Colonic mucosa (tissue), 4 donors: ENCODE measurements at regions not wholly inside any gene's neighbourhood (a gene's known extent, or its start where the extent isn't known, plus 50 kb on each side); places are given as distances from the start of the nearest gene placed in this dataset.

Source experiments
- DNase-seq: peaks from one replicate; pipeline ENCODE4 v3.0.0-alpha.2; 2020
- H3K27ac ChIP-seq: fragments of 200-600 bp; one replicate; pipeline ENCODE4 v1.8.0; 2021
- H3K27me3 ChIP-seq: fragments of 200-600 bp; one replicate; pipeline ENCODE4 v1.8.0; 2021
- H3K36me3 ChIP-seq: fragments of 200-600 bp; one replicate; pipeline ENCODE4 v1.8.0; 2021
- H3K4me1 ChIP-seq: fragments of 200-600 bp; one replicate; pipeline ENCODE4 v1.8.0; 2021; ENCODE audit warnings: mild to moderate bottlenecking
- H3K4me3 ChIP-seq: fragments of 200-600 bp; one replicate; pipeline ENCODE4 v1.8.0; 2021
- H3K9ac ChIP-seq, 2 donors: one replicate each; pipeline ENCODE4 v1.7.0; 2013; ENCODE audit warnings: control low read depth in 2 of 2, low read depth in 2 of 2, low read length in 2 of 2
- H3K9me3 ChIP-seq: fragments of 200-600 bp; one replicate; pipeline ENCODE4 v1.8.0; 2021
- intact Hi-C: fragments of 100-400 bp; cut with DNase I; formaldehyde crosslinking; loops from one replicate; pipeline ENCODE4 v1.14.1; 2022
- TF ChIP-seq, protein P1 (sequence below): fragments of 200-600 bp; IDR thresholded peaks from one replicate; pipeline ENCODE4 v1.8.0; 2022; ENCODE audit warnings: antibody characterized with exemption, mild to moderate bottlenecking
- donor health status: healthy.
- donor health status: DM: no; HTN: no; CAD: no.
- donor health status: DM: no; HTN: no; CAD: no.

DNA sequence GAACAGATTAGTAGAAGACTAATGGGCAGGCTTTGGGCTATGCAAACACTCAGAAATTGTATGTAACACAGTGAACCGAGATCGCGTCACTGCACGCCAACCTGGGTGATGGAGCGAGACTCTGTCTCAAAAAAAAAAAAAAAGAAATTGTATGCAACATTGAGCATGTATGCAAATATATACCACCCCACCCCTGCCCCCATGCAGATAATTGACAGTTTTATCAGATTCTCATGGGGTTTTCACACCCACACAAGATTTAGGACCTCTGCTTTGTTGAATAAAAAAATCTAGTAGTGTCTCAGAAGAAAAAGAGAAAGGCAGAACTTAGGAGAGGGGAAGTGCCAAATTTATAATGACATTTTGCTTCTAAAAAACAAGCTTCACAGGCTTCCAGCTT, 131.6 kb upstream of the FN1 start:
- H3K4me1 ChIP-seq, result no peaks in the 10 kb centered on the region
- no peak overlapping the region for H3K27ac ChIP-seq
- no peaks in the 10 kb centered on the region for H3K9me3 ChIP-seq
- no peak overlapping the region for H3K9ac ChIP-seq
- no peak for DNase-seq
- H3K4me3 ChIP-seq, result no peak overlapping the region
- H3K27me3 ChIP-seq, result no peaks in the 10 kb centered on the region
- TF ChIP-seq, protein P1, sequence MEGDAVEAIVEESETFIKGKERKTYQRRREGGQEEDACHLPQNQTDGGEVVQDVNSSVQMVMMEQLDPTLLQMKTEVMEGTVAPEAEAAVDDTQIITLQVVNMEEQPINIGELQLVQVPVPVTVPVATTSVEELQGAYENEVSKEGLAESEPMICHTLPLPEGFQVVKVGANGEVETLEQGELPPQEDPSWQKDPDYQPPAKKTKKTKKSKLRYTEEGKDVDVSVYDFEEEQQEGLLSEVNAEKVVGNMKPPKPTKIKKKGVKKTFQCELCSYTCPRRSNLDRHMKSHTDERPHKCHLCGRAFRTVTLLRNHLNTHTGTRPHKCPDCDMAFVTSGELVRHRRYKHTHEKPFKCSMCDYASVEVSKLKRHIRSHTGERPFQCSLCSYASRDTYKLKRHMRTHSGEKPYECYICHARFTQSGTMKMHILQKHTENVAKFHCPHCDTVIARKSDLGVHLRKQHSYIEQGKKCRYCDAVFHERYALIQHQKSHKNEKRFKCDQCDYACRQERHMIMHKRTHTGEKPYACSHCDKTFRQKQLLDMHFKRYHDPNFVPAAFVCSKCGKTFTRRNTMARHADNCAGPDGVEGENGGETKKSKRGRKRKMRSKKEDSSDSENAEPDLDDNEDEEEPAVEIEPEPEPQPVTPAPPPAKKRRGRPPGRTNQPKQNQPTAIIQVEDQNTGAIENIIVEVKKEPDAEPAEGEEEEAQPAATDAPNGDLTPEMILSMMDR, result no peak
- no peaks in the 10 kb centered on the region for H3K36me3 ChIP-seq
- intact Hi-C loops, result no loop called here

DNA sequence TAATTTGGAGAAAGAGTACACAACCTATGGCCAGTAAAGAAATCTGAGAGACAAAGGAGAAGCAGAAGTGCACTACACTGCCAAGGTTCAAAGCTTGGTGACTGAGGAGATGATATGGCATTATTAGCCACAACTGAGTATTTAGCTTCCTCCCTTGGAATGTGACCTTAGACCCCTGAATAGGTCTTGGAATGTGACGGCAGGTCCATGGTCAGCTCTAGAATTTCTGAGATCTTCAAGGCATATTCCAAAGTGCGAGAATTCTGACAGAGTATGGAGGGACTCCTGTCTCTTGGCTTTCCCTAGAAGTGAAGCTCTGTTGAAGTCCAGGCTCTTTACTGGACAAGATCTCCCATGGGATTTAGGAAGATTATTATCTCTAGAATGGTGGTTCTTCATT, 130.0 kb upstream of the FN1 start:
- no peaks in the 10 kb centered on the region for H3K36me3 ChIP-seq
- no peak overlapping the region for H3K9ac ChIP-seq
- H3K27me3 ChIP-seq, result no peaks in the 10 kb centered on the region
- no peak overlapping the region for H3K4me3 ChIP-seq
- no peak for DNase-seq
- TF ChIP-seq, protein P1, result no peak
- no peaks in the 10 kb centered on the region for H3K9me3 ChIP-seq
- H3K27ac ChIP-seq, result no peak overlapping the region
- H3K4me1 ChIP-seq, result no peaks in the 10 kb centered on the region
- intact Hi-C loops, result no loop called here

DNA sequence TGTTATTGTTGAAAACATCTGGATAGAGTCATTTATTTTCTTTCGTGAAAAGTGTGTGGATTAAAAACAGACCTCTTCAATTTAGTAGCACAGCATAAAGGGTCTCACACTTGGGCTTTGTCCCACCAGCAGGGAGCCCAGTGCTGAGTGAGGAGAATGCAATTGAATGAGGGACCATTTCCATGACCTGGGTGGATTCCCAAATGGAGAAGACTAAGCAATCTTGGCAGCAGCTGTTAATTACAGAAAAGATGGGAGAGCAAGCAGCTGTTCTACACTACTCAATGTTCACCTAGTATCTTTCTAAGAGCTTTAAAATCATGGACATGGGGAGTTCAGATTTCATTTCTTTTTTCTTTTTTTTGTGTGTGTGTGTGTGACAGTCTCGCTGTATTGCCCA, 121.8 kb upstream of the FN1 start:
- TF ChIP-seq, protein P1, result no peak
- H3K36me3 ChIP-seq, result no peaks in the 10 kb centered on the region

DNA sequence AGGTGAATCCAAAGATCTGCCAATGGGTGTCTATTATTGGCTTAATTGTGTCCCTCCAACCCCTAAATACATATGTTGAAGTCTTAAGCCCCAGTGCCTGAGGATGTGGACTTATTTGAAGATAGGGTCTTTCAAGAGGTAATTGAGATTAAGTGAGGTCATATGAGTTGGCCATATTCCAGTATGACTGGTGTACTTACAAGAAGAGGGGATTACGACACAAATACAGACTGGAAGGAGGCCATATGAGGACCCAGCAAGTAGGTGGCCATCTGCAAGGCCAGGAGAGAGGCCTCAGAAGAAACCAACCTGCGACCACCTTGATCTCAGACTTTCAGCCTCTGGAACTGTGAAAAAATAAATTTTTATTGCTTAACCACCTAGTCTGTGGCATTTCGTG, 121.1 kb upstream of the FN1 start:
- H3K27ac ChIP-seq, result no peak overlapping the region
- H3K4me1 ChIP-seq, result no peaks in the 10 kb centered on the region
- H3K9ac ChIP-seq, result no peak overlapping the region
- H3K27me3 ChIP-seq, result no peaks in the 10 kb centered on the region
- H3K9me3 ChIP-seq, result no peaks in the 10 kb centered on the region
- DNase-seq, result no peak
- intact Hi-C loops, result no loop called here
- H3K4me3 ChIP-seq, result no peak overlapping the region
- no peaks in the 10 kb centered on the region for H3K36me3 ChIP-seq
- TF ChIP-seq, protein P1, result no peak

More for the DNA sequence above, 121.8 kb upstream of the FN1 start:
- Histone ChIP-seq H3K27me3 (no peaks in the 10 kb centered on the region), H3K4me3 (no peak overlapping the region), H3K27ac (no peak overlapping the region), H3K4me1 (no peaks in the 10 kb centered on the region), H3K9ac (no peak overlapping the region), H3K9me3 (no peaks in the 10 kb centered on the region)
- intact Hi-C loops, result no loop called here
- DNase-seq, result no peak

DNA sequence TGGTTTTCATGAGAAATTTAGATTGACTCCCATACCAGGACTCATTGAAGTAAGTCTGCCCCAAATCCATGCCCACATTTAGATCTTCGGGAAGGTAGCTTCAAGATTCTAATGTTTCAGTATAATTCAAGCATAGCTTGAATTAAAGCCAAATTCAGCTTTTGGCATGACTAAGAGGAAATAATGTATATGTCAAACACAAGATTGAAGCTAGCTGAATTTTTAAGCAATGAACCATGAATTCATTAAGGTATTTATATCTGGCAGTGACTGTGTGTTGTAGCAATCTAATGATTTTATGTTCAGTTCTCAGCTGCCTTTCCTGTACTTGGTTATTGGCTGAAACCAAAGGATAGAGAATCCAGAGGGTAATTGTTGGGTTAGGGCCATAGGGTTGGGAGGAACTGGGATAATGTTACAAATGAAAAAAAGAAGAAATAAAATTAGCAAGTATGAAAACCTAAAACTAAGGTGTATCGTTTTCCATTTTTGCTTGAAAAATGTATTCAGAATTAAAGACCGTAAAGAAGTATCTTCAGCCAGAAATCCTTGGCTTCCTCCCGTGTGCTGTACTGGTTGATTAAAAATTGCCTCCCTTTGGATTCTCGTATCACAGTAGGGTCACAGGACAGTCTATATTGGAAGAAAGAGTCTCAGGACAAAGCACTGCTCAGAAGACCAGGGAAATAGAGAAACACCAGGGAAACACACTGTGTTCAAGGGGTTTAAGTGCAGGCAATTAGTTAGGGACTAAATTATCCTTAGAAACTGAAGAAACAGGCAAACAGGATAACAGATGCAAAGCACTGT, 119.0 kb upstream of the FN1 start:
- TF ChIP-seq, protein P1, result no peak
- Histone ChIP-seq H3K9ac (no peak overlapping the region), H3K27ac (no peak overlapping the region), H3K4me1 (no peaks in the 10 kb centered on the region), H3K9me3 (no peaks in the 10 kb centered on the region), H3K36me3 (no peaks in the 10 kb centered on the region), H3K27me3 (no peaks in the 10 kb centered on the region), H3K4me3 (no peak overlapping the region)
- intact Hi-C loops, result no loop called here
- DNase-seq, result no peak
